ENCODE measurements at regions not wholly inside any gene's neighbourhood (a gene's known extent, or its start where the extent isn't known, plus 50 kb on each side); places are given as distances from the start of the nearest gene placed in this dataset.

GRCh38 chr4:104901438-104901837 lies 245.2 kb upstream of the TET2 start:
- TF ChIP-seq CTCF (conservative IDR thresholded peaks at IDR 0.05), result no peak
- DNase-seq (ENCODE audit: extremely low spot score, unreplicated experiment), result no peak
- Mint-ChIP-seq H3K36me3 (no peaks in the 10 kb centered on the region), H3K4me1 (ENCODE audit: unreplicated experiment) (peaks cover 6% of the 10 kb centered on the region), H3K4me3 (no peak overlapping the region), H3K27me3 (peaks cover 2% of the 10 kb centered on the region), H3K9me3 (peaks cover 6% of the 10 kb centered on the region), H3K27ac (no peak overlapping the region)

- Mint-ChIP-seq H3K27ac (no peak overlapping the region), H3K4me3 (no peak overlapping the region), H3K36me3 (no peaks in the 10 kb centered on the region), H3K9me3 (peaks cover 6% of the 10 kb centered on the region), H3K4me1 (ENCODE audit: unreplicated experiment) (peaks cover 10% of the 10 kb centered on the region), H3K27me3 (peaks cover 2% of the 10 kb centered on the region)
- TF ChIP-seq CTCF (conservative IDR thresholded peaks at IDR 0.05), result no peak
- no peak for DNase-seq (ENCODE audit: extremely low spot score, unreplicated experiment)
Measured at GRCh38 chr4:104901961-104902605, 244.6 kb upstream of the TET2 start.

GRCh38 chr4:104905065-104905464 lies 241.6 kb upstream of the TET2 start:
- no peak for TF ChIP-seq CTCF (conservative IDR thresholded peaks at IDR 0.05)
- Mint-ChIP-seq H3K4me1 (ENCODE audit: unreplicated experiment) (peaks cover 10% of the 10 kb centered on the region), H3K27ac (no peak overlapping the region), H3K27me3 (peaks cover 6% of the 10 kb centered on the region), H3K36me3 (no peaks in the 10 kb centered on the region), H3K9me3 (no peaks in the 10 kb centered on the region), H3K4me3 (peak overlapping the region; percentile 40)
- no peak for DNase-seq (ENCODE audit: extremely low spot score, unreplicated experiment)

GRCh38 chr4:104905546-104905945 lies 241.1 kb upstream of the TET2 start:
- TF ChIP-seq CTCF (conservative IDR thresholded peaks at IDR 0.05), result no peak
- H3K27me3 Mint-ChIP-seq, result peaks cover 6% of the 10 kb centered on the region
- H3K36me3 Mint-ChIP-seq, result no peaks in the 10 kb centered on the region

GRCh38 chr4:104906276-104906675 lies 240.4 kb upstream of the TET2 start:
- no peak for DNase-seq (ENCODE audit: extremely low spot score, unreplicated experiment)
- peaks cover 10% of the 10 kb centered on the region for H3K4me1 Mint-ChIP-seq (ENCODE audit: unreplicated experiment)
- H3K36me3 Mint-ChIP-seq, result no peaks in the 10 kb centered on the region
- peaks cover 8% of the 10 kb centered on the region for H3K27me3 Mint-ChIP-seq
- H3K4me3 Mint-ChIP-seq, result no peak overlapping the region
- no peaks in the 10 kb centered on the region for H3K9me3 Mint-ChIP-seq
- no peak overlapping the region for H3K27ac Mint-ChIP-seq
- TF ChIP-seq CTCF (conservative IDR thresholded peaks at IDR 0.05), result no peak

More at GRCh38 chr4:104905546-104905945, 241.1 kb upstream of the TET2 start:
- Mint-ChIP-seq H3K27ac (no peak overlapping the region), H3K4me3 (no peak overlapping the region), H3K4me1 (ENCODE audit: unreplicated experiment) (peaks cover 10% of the 10 kb centered on the region), H3K9me3 (no peaks in the 10 kb centered on the region)
- DNase-seq (ENCODE audit: extremely low spot score, unreplicated experiment), result no peak
